ENCODE measurements at regions not wholly inside any gene's neighbourhood (a gene's known extent, or its start where the extent isn't known, plus 50 kb on each side); places are given as distances from the start of the nearest gene placed in this dataset.
"Not testable (repeated sequence)": the region's sequence is repeated elsewhere in the genome, so short reads cannot be mapped to it uniquely, and the experiment has no call there.

GRCh38 chr4:31411565-31411964 is 691.4 kb downstream of the PCDH7 start:
- no peak for DNase-seq

- no peak for DNase-seq
Measured at GRCh38 chr4:31415629-31416028, 695.5 kb downstream of the PCDH7 start.

- DNase-seq, result no peak
Measured at GRCh38 chr4:31416498-31416897, 696.3 kb downstream of the PCDH7 start.

GRCh38 chr4:31417040-31417439 is 696.9 kb downstream of the PCDH7 start:
- DNase-seq, result no peak

GRCh38 chr4:31422006-31422405 is 701.8 kb downstream of the PCDH7 start:
- no peak for DNase-seq

GRCh38 chr4:31427691-31428090 is 707.5 kb downstream of the PCDH7 start:
- DNase-seq, result no peak

GRCh38 chr4:31442236-31442635 is 722.1 kb downstream of the PCDH7 start:
- DNase-seq, result no peak

GRCh38 chr4:31445526-31445925 is 725.4 kb downstream of the PCDH7 start:
- no peak for DNase-seq

- no peak for DNase-seq
Measured at GRCh38 chr4:31455612-31456011, 735.4 kb downstream of the PCDH7 start.

- DNase-seq, result no peak
Measured at GRCh38 chr4:31458813-31459212, 738.6 kb downstream of the PCDH7 start.

- DNase-seq, result no peak
Measured at GRCh38 chr4:31461421-31461820, 741.3 kb downstream of the PCDH7 start.

GRCh38 chr4:31467781-31468180 is 747.6 kb downstream of the PCDH7 start:
- DNase-seq, result no peak

- DNase-seq, result no peak
Measured at GRCh38 chr4:31474221-31474620, 754.1 kb downstream of the PCDH7 start.

- DNase-seq, result no peak
Measured at GRCh38 chr4:31482691-31483090, 762.5 kb downstream of the PCDH7 start.

GRCh38 chr4:31499216-31499615 is 779.0 kb downstream of the PCDH7 start:
- DNase-seq, result not testable (repeated sequence)

- DNase-seq, result no peak
Measured at GRCh38 chr4:31516520-31516919, 796.4 kb downstream of the PCDH7 start.

GRCh38 chr4:31518796-31519250 is 798.7 kb downstream of the PCDH7 start:
- DNase-seq, result no peak

GRCh38 chr4:31530555-31530954 is 810.4 kb downstream of the PCDH7 start:
- DNase-seq, result no peak

- no peak for DNase-seq
Measured at GRCh38 chr4:31538877-31539276, 818.7 kb downstream of the PCDH7 start.

- peak; percentile 11 for DNase-seq
Measured at GRCh38 chr4:31539284-31540069, 819.3 kb downstream of the PCDH7 start.

GRCh38 chr4:31545330-31545729 is 825.2 kb downstream of the PCDH7 start:
- no peak for DNase-seq

- no peak for DNase-seq
Measured at GRCh38 chr4:31545755-31546154, 825.6 kb downstream of the PCDH7 start.

- DNase-seq, result no peak
Measured at GRCh38 chr4:31548021-31548420, 827.9 kb downstream of the PCDH7 start.

GRCh38 chr4:31548823-31549222 is 828.7 kb downstream of the PCDH7 start:
- no peak for DNase-seq

GRCh38 chr4:31549256-31549655 is 829.1 kb downstream of the PCDH7 start:
- no peak for DNase-seq
